ENCODE measurements at regions not wholly inside any gene's neighbourhood (a gene's known extent, or its start where the extent isn't known, plus 50 kb on each side); places are given as distances from the start of the nearest gene placed in this dataset.

DNA sequence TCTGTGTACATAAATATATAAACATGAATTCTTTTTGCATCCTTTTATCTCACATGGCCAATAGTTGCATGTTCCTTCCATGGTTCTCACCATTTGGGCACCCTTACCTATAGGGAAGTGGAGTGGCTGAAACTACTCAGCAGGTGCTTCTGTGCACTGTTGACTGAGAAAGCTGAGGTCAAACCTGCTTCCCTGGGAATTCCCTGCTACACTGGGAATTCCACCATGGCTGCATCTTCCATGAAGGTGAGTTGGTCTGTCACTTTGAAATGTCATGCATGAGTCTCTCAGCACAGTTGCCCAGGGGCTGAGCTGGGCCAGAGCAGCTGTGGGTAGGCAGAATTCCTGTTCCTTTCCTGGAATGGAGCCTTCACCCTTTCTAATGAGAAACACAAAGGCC lies 193.8 kb upstream of the PRSS16 start:
- DNase-seq (ENCODE audit: low read depth, low spot score): no peak
- Histone ChIP-seq H3K27me3 (ENCODE audit: control insufficient read depth, insufficient read depth, low read length) (no peaks in the 10 kb centered on the region), H3K27ac (ENCODE audit: low read length) (no peak overlapping the region), H3K36me3 (ENCODE audit: control insufficient read depth, insufficient read depth, low read length) (no peaks in the 10 kb centered on the region), H3K4me1 (ENCODE audit: control insufficient read depth, insufficient read depth, low read length) (no peaks in the 10 kb centered on the region), H3K4me3 (ENCODE audit: low read length) (no peak overlapping the region), H3K9me3 (ENCODE audit: control insufficient read depth, insufficient read depth, low read length) (no peaks in the 10 kb centered on the region)

DNA sequence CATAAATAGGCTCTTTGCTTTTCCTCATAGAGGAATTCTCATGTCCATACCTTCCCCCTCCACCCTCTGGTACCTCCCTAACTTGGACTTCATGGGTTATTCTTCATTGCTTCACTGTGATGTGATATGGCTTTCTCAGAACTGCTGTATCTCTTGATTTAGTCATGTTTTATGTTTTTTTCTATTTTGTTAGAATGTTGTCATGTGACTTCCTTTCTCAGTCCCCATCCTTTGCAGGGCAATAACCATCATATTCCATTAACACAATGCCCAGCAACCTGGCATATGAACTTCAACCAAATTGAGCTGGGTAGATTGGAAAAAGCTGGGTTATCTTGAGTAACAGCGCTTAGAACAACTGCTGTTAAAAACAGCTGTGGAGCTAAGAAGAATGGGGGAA lies 190.9 kb upstream of the PRSS16 start:
- no peak overlapping the region for H3K4me3 ChIP-seq (ENCODE audit: low read length)
- no peak for DNase-seq (ENCODE audit: low read depth, low spot score)
- no CpG with 5 or more reads among the region's 1 CpG for WGBS (ENCODE audit: insufficient coverage, insufficient read length)
- no peaks in the 10 kb centered on the region for H3K27me3 ChIP-seq (ENCODE audit: control insufficient read depth, insufficient read depth, low read length)
- no peaks in the 10 kb centered on the region; the same call in 1 of the 2 replicates for H3K4me1 ChIP-seq (ENCODE audit: control insufficient read depth, insufficient read depth, low read length)
- H3K36me3 ChIP-seq (ENCODE audit: control insufficient read depth, insufficient read depth, low read length): no peaks in the 10 kb centered on the region
- H3K27ac ChIP-seq (ENCODE audit: low read length): no peak overlapping the region
- H3K9me3 ChIP-seq (ENCODE audit: control insufficient read depth, insufficient read depth, low read length): no peaks in the 10 kb centered on the region

DNA sequence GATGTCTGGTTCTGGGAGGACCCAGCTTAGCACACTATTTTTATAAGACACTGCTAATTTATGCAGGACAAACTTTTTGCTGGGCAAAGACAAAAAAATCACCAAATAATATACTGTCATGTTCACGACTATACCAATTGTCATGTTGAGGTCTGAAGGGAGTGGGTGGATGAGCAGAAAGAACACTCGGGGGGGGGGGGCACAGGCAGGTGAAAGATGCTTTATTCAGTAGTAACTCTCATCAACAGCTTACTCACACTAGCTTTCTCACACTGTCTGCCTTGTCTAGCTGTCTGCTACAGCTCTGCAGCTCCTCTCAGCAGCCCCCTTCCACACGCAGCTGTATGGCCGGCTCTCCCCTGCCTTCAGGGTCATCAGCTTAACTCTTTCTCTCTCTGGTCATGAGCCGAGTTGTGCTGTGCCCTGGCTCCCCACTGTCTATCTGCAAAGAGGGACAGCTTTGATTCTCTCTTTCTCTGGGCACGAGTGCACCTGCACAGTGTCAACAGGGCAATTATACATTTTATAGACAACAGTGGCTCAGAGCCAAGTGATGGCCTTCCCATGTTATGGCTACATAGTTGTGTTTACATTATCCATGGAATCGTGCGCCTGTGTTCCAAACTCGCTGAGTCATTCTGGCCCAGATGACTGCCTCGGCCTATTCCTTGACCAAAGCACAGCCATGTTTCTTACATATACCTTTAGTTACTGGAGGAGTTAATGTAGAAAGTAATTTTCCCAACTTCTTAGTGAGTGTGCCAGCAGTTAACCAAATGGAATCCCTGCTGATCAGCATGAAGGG lies 187.7 kb upstream of the PRSS16 start:
- H3K27me3 ChIP-seq (ENCODE audit: control insufficient read depth, insufficient read depth, low read length): no peaks in the 10 kb centered on the region
- no peak overlapping the region for H3K27ac ChIP-seq (ENCODE audit: low read length)
- no peaks in the 10 kb centered on the region for H3K36me3 ChIP-seq (ENCODE audit: control insufficient read depth, insufficient read depth, low read length)
- DNase-seq (ENCODE audit: low read depth, low spot score): no peak
- H3K9me3 ChIP-seq (ENCODE audit: control insufficient read depth, insufficient read depth, low read length): no peaks in the 10 kb centered on the region
- H3K4me3 ChIP-seq (ENCODE audit: low read length): no peak overlapping the region
- no peaks in the 10 kb centered on the region; the same call in 1 of the 2 replicates for H3K4me1 ChIP-seq (ENCODE audit: control insufficient read depth, insufficient read depth, low read length)
- no CpG with 5 or more reads among the region's 10 CpGs for WGBS (ENCODE audit: insufficient coverage, insufficient read length)

DNA sequence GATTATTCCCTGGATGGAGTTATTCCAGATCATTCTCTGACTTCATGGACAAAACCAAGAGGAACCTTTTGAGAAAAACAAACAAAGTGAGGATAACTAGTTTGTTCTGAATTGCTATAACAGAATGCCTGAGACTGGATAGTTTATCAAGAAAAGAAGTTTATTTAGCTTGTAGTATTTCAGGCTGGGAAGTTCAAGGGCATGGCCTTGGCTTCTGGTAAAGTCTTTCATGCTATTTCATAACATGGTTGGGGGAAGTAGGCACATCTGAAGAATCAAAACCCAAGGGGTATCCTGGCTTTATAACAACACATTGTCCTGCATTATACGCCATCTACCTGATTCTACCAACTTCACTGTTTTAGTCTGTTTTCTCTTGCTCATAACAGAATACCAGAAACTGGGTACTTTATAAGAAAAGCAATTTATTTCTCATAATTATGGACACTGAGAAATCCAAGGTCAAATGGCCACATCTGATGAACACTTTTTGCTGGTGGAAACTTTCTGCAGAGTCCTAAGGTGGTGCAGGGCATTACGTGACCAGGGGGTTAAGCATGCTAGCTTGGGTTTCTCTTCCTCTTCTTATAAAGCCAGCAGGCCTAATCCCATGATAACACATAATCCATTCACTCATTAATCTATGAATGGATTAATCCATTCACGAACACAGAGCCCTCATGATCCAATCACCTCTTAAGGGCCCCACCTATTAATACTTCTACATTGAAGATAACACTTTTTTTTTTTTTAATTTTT lies 186.1 kb upstream of the PRSS16 start:
- Histone ChIP-seq H3K4me1 (ENCODE audit: control insufficient read depth, insufficient read depth, low read length) (no peaks in the 10 kb centered on the region; the same call in 1 of the 2 replicates), H3K27ac (ENCODE audit: low read length) (no peak overlapping the region), H3K27me3 (ENCODE audit: control insufficient read depth, insufficient read depth, low read length) (no peaks in the 10 kb centered on the region), H3K9me3 (ENCODE audit: control insufficient read depth, insufficient read depth, low read length) (no peaks in the 10 kb centered on the region), H3K4me3 (ENCODE audit: low read length) (no peak overlapping the region), H3K36me3 (ENCODE audit: control insufficient read depth, insufficient read depth, low read length) (no peaks in the 10 kb centered on the region)
- WGBS (ENCODE audit: insufficient coverage, insufficient read length): no CpG with 5 or more reads among the region's 3 CpGs
- no peak for DNase-seq (ENCODE audit: low read depth, low spot score)

DNA sequence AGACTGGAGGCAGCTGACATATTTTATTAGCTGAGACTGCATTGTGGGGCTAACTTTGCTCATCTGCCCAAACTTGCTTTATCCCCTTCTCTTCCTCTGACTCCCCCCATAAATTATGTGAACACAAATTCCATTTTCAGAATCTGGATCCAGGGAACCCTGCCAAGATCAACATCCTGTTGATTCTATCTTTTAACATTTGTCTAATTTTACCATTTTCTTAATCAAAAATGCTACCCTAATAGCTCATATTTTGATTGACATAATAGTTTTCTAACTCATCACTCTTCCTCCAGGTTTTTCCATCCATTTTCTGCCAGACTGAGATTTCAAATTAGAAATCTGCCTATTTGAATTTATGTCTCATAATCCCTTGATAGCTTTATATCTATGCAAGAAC lies 184.7 kb upstream of the PRSS16 start:
- no peaks in the 10 kb centered on the region for H3K27me3 ChIP-seq (ENCODE audit: control insufficient read depth, insufficient read depth, low read length)
- H3K36me3 ChIP-seq (ENCODE audit: control insufficient read depth, insufficient read depth, low read length): no peaks in the 10 kb centered on the region
- H3K4me3 ChIP-seq (ENCODE audit: low read length): no peak overlapping the region
- no peaks in the 10 kb centered on the region; the same call in 1 of the 2 replicates for H3K4me1 ChIP-seq (ENCODE audit: control insufficient read depth, insufficient read depth, low read length)
- H3K9me3 ChIP-seq (ENCODE audit: control insufficient read depth, insufficient read depth, low read length): no peaks in the 10 kb centered on the region
- DNase-seq (ENCODE audit: low read depth, low spot score): no peak
- no peak overlapping the region for H3K27ac ChIP-seq (ENCODE audit: low read length)

DNA sequence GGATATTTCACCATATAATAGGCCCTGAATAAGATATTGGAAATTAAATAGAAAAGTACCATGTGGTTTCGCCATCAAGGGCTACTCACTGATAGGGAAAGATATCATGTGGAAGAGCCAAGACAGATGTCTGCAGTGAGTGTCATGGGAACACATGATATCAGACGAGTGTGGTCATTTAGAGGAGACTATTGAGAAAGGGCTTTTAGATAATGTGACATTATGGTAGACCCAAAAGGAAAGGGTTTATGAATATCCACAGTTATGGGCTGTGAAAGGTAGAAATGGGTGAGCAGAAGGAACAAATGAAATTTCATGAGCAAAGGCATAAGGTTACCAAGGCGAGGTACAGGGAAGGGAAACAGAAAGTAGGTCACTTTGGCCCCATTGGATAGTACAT lies 182.3 kb upstream of the PRSS16 start:
- no peak overlapping the region for H3K4me3 ChIP-seq (ENCODE audit: low read length)
- DNase-seq (ENCODE audit: low read depth, low spot score): no peak
- no peaks in the 10 kb centered on the region for H3K4me1 ChIP-seq (ENCODE audit: control insufficient read depth, insufficient read depth, low read length)
- no CpG with 5 or more reads among the region's 3 CpGs for WGBS (ENCODE audit: insufficient coverage, insufficient read length)
- no peak overlapping the region for H3K27ac ChIP-seq (ENCODE audit: low read length)
- H3K9me3 ChIP-seq (ENCODE audit: control insufficient read depth, insufficient read depth, low read length): no peaks in the 10 kb centered on the region
- H3K27me3 ChIP-seq (ENCODE audit: control insufficient read depth, insufficient read depth, low read length): no peaks in the 10 kb centered on the region
- no peaks in the 10 kb centered on the region for H3K36me3 ChIP-seq (ENCODE audit: control insufficient read depth, insufficient read depth, low read length)

DNA sequence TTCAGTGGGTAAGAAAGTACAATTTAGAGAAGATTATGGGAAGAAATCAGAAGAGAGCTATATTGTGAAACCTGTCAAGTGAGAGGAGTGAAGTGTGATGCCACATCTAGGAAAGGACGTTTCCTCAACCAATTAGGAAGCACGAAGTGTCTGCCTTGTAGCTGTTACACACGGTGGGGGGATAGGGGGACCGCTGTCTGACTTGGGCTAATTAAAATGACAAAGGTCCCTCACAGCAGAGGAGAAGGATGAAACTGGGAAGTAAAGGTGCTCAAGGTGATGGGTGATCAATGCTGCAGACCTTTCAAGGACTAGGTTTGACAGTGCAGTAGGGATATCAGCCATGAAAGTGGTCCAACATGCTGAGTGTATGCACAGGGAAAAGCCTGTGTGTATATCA lies 181.1 kb upstream of the PRSS16 start:
- no peak for DNase-seq (ENCODE audit: low read depth, low spot score)
- Histone ChIP-seq H3K27ac (ENCODE audit: low read length) (no peak overlapping the region), H3K27me3 (ENCODE audit: control insufficient read depth, insufficient read depth, low read length) (no peaks in the 10 kb centered on the region), H3K9me3 (ENCODE audit: control insufficient read depth, insufficient read depth, low read length) (no peaks in the 10 kb centered on the region), H3K4me1 (ENCODE audit: control insufficient read depth, insufficient read depth, low read length) (no peaks in the 10 kb centered on the region), H3K4me3 (ENCODE audit: low read length) (no peak overlapping the region), H3K36me3 (ENCODE audit: control insufficient read depth, insufficient read depth, low read length) (no peaks in the 10 kb centered on the region)
- no CpG with 5 or more reads among the region's 4 CpGs for WGBS (ENCODE audit: insufficient coverage, insufficient read length)

DNA sequence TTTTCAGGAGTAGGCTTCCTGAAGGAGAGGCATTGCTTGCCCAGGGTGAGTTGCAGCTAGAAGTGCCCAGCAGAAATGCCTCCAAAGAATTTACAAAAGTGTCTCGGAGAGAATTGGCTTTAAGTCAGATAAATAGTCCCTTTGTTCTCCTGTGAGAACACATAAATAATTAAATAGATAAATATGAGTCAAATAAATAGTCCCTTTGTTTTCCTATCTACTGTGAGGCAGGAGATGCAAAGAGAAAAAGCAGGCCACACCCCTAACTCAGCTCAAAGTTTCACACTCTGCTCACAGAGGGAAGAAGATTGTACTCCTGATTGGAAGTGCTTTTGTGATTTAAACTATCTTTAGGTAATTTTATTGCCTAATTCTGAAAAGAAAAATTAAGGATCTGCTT lies 180.7 kb upstream of the PRSS16 start:
- H3K9me3 ChIP-seq (ENCODE audit: control insufficient read depth, insufficient read depth, low read length): no peaks in the 10 kb centered on the region
- no peak overlapping the region for H3K27ac ChIP-seq (ENCODE audit: low read length)
- no peaks in the 10 kb centered on the region for H3K27me3 ChIP-seq (ENCODE audit: control insufficient read depth, insufficient read depth, low read length)
- no CpG with 5 or more reads among the region's 1 CpG for WGBS (ENCODE audit: insufficient coverage, insufficient read length)
- no peaks in the 10 kb centered on the region for H3K4me1 ChIP-seq (ENCODE audit: control insufficient read depth, insufficient read depth, low read length)
- DNase-seq (ENCODE audit: low read depth, low spot score): no peak
- no peaks in the 10 kb centered on the region for H3K36me3 ChIP-seq (ENCODE audit: control insufficient read depth, insufficient read depth, low read length)
- no peak overlapping the region for H3K4me3 ChIP-seq (ENCODE audit: low read length)

DNA sequence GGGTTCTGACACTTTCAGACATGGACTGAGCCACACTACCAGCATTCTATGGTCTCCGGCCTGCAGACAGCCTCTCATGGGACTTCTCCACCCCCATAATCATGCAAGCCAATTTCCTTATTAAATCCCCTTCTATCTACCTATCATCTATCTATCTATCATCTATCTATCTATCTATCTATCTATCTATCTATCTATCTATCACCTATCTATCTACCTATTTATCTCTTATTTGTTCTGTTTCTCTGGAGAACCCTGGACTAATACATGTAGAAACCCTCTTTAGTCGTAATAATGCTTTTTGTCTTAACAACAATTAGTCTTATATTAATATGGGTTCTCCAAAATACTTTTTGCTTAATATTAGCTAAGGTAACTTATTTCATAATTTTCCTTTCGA lies 174.1 kb upstream of the PRSS16 start:
- Histone ChIP-seq H3K4me1 (ENCODE audit: control insufficient read depth, insufficient read depth, low read length) (no peaks in the 10 kb centered on the region), H3K27me3 (ENCODE audit: control insufficient read depth, insufficient read depth, low read length) (no peaks in the 10 kb centered on the region), H3K27ac (ENCODE audit: low read length) (no peak overlapping the region), H3K9me3 (ENCODE audit: control insufficient read depth, insufficient read depth, low read length) (no peaks in the 10 kb centered on the region), H3K36me3 (ENCODE audit: control insufficient read depth, insufficient read depth, low read length) (no peaks in the 10 kb centered on the region), H3K4me3 (ENCODE audit: low read length) (no peak overlapping the region)
- no peak for DNase-seq (ENCODE audit: low read depth, low spot score)
- WGBS (ENCODE audit: insufficient coverage, insufficient read length): no CpG with 5 or more reads among the region's 3 CpGs

DNA sequence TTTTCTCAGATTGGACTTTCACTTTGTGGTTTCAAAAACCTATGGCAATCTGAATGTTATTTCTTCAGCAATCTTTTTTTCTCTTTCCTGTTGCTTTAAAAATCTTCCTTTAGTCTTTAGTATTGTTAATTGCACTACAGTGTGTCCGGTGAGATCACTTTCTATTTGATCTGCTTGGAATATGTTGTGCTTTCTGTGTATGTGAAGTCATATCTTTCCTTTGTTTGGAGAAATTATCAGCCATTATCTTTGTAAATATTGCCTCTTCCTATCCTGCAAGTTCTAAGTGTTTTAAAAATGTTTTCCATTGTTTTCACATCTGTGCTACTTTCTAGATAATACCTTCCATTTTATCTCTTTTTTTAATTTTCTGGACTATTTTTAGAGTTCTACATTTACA lies 171.4 kb upstream of the PRSS16 start:
- no peaks in the 10 kb centered on the region for H3K4me1 ChIP-seq (ENCODE audit: control insufficient read depth, insufficient read depth, low read length)
- H3K4me3 ChIP-seq (ENCODE audit: low read length): no peak overlapping the region
- no peaks in the 10 kb centered on the region for H3K27me3 ChIP-seq (ENCODE audit: control insufficient read depth, insufficient read depth, low read length)
- WGBS (ENCODE audit: insufficient coverage, insufficient read length): no CpG with 5 or more reads among the region's 1 CpG
- no peaks in the 10 kb centered on the region for H3K36me3 ChIP-seq (ENCODE audit: control insufficient read depth, insufficient read depth, low read length)
- H3K9me3 ChIP-seq (ENCODE audit: control insufficient read depth, insufficient read depth, low read length): no peaks in the 10 kb centered on the region
- no peak for DNase-seq (ENCODE audit: low read depth, low spot score)
- H3K27ac ChIP-seq (ENCODE audit: low read length): no peak overlapping the region
